ENCODE measurements at regions not wholly inside any gene's neighbourhood (a gene's known extent, or its start where the extent isn't known, plus 50 kb on each side); places are given as distances from the start of the nearest gene placed in this dataset.

DNA sequence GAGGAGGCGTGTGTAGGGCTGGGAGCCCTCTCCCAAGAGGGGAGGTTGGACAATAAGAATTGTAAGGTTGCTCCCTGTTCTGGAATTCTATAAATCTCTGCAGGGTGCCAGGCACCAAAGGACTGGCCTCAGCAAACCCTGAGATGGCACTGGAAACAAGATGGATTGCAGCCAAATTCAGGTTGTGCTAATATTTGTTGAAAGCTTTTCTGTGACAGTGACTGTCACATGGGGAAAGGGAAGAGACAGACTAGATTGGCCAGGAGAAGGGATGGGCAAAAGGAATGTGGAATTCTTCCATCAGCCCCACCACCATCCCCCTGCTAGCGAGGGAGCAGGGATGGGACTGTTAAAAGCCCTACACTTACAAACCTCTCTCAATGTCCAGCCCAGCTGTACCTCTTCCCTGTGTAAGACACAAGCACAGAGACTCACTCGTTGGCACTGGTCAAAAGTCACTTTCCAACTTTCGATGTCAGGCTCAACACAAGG, 62.4 kb downstream of the SOX9 start:
- no peak overlapping the region for H3K9ac ChIP-seq (ENCODE audit: low read depth in 2 of 2, low read length in 2 of 2)
- no peaks in the 10 kb centered on the region for H3K9me3 ChIP-seq
- no peak overlapping the region for H3K27ac ChIP-seq
- no peaks in the 10 kb centered on the region for H3K4me1 ChIP-seq
- no peaks in the 10 kb centered on the region for H3K36me3 ChIP-seq
- DNase-seq: no peak
- intact Hi-C loops (cut with DNase I): no loop called here
- no peaks in the 10 kb centered on the region for H3K27me3 ChIP-seq
- TF ChIP-seq, protein P1, sequence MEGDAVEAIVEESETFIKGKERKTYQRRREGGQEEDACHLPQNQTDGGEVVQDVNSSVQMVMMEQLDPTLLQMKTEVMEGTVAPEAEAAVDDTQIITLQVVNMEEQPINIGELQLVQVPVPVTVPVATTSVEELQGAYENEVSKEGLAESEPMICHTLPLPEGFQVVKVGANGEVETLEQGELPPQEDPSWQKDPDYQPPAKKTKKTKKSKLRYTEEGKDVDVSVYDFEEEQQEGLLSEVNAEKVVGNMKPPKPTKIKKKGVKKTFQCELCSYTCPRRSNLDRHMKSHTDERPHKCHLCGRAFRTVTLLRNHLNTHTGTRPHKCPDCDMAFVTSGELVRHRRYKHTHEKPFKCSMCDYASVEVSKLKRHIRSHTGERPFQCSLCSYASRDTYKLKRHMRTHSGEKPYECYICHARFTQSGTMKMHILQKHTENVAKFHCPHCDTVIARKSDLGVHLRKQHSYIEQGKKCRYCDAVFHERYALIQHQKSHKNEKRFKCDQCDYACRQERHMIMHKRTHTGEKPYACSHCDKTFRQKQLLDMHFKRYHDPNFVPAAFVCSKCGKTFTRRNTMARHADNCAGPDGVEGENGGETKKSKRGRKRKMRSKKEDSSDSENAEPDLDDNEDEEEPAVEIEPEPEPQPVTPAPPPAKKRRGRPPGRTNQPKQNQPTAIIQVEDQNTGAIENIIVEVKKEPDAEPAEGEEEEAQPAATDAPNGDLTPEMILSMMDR (IDR thresholded peaks at IDR 0.05): no peak
- no peak overlapping the region for H3K4me3 ChIP-seq

DNA sequence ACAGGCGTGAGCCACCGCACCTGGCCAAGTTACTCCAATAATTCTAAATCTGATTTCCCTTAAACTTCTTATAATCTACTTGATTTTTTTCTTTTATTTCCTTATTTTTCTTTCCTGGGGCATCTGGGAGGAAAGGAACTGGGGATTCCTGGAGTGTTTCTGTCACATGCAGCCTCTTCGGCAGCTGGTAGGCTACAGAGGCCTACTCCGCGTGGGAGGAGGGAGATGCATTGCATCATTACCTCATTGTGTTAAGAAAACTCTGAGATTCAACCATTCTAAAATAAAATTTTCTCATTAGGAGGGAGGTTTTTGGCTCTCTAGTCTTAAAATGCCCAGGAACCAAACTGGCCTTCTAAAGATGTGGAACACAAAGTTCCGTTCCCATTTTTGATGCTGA, 64.0 kb downstream of the SOX9 start:
- TF ChIP-seq, protein P1 (IDR thresholded peaks at IDR 0.05): no peak
- H3K9me3 ChIP-seq: no peaks in the 10 kb centered on the region
- H3K4me3 ChIP-seq: no peak overlapping the region
- H3K27me3 ChIP-seq: no peaks in the 10 kb centered on the region
- intact Hi-C loops (cut with DNase I): no loop called here
- H3K27ac ChIP-seq: no peak overlapping the region
- H3K9ac ChIP-seq (ENCODE audit: low read depth in 2 of 2, low read length in 2 of 2): no peak overlapping the region
- H3K4me1 ChIP-seq: no peaks in the 10 kb centered on the region
- H3K36me3 ChIP-seq: no peaks in the 10 kb centered on the region
- DNase-seq: no peak

DNA sequence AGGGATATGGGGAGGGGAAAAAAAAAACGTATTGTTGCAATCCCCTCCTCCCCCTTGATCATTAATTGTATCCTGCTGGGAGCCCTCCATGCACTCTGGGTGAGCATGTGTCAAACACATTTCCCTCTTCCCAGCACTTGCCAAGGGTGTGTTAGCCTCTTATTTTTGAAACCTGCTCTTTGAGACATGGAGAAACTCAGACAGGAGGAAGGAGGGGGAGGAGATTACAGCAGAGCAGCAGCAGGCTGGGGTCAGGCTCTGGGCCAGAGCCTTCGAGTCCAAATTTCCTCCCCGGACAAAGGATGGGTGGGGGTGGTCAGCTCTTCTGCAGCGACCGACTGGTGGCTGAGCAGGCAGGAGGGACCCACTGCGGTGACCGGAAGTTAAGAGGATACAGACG, 64.7 kb downstream of the SOX9 start:
- no peak for DNase-seq
- H3K4me3 ChIP-seq: no peak overlapping the region
- no peak overlapping the region for H3K27ac ChIP-seq
- H3K4me1 ChIP-seq: no peaks in the 10 kb centered on the region
- TF ChIP-seq, protein P1 (IDR thresholded peaks at IDR 0.05): no peak
- no peaks in the 10 kb centered on the region for H3K27me3 ChIP-seq
- H3K9me3 ChIP-seq: no peaks in the 10 kb centered on the region
- intact Hi-C loops (cut with DNase I): no loop called here
- no peaks in the 10 kb centered on the region for H3K36me3 ChIP-seq
- no peak overlapping the region for H3K9ac ChIP-seq (ENCODE audit: low read depth in 2 of 2, low read length in 2 of 2)

DNA sequence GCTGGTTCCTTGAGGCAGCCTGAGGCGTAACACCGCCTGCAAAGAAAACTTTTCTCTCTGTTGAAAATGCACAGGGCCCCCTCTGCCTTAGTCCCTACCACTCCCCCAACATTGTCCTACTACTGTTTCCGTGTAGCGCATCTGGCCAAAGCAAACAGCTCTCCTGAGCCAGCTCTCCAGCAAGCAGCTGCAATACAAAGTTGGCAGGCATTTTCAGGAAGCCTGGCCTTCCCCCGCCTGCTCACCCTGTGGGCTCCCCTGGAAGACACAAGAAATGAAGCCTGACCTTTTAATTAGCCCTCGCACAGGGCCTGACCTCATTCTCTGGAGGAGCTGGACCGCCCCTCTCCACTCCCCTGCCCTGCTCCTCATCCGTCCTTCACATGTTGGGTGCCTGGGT, 66.7 kb downstream of the SOX9 start:
- Histone ChIP-seq H3K36me3 (no peaks in the 10 kb centered on the region), H3K4me3 (no peak overlapping the region), H3K9me3 (no peaks in the 10 kb centered on the region), H3K9ac (ENCODE audit: low read depth in 2 of 2, low read length in 2 of 2) (no peak overlapping the region), H3K27me3 (no peaks in the 10 kb centered on the region), H3K4me1 (no peaks in the 10 kb centered on the region), H3K27ac (no peak overlapping the region)
- TF ChIP-seq, protein P1 (IDR thresholded peaks at IDR 0.05): no peak
- intact Hi-C loops (cut with DNase I): no loop called here
- DNase-seq: peak; percentile 60

DNA sequence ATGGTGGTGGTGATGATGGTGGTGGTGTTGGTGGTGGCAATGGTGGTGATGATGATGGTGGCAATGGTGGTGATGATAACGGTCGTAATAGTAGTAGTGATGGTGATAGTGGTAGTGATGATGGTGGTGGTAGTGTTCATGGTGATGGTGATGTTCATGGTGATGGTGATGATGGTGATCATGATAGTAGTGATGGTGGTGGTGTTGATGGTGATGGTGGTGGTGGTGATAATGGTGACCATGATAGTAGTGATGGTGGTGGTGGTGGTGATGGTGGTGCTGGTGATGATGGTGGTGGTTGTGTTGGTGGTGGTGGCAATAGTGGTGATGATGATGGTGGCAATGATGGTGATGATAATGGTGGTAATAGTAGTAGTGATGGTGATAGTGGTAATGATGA, 68.0 kb downstream of the SOX9 start:
- Histone ChIP-seq H3K4me3 (no peak overlapping the region), H3K4me1 (no peaks in the 10 kb centered on the region), H3K27me3 (no peaks in the 10 kb centered on the region), H3K36me3 (no peaks in the 10 kb centered on the region), H3K9ac (ENCODE audit: low read depth in 2 of 2, low read length in 2 of 2) (no peak overlapping the region), H3K27ac (no peak overlapping the region), H3K9me3 (no peaks in the 10 kb centered on the region)
- TF ChIP-seq, protein P1 (IDR thresholded peaks at IDR 0.05): no peak
- intact Hi-C loops (cut with DNase I): no loop called here
- no peak for DNase-seq

Measured in colonic mucosa (tissue), 4 donors.